ENCODE measurements at regions not wholly inside any gene's neighbourhood (a gene's known extent, or its start where the extent isn't known, plus 50 kb on each side); places are given as distances from the start of the nearest gene placed in this dataset.

DNA sequence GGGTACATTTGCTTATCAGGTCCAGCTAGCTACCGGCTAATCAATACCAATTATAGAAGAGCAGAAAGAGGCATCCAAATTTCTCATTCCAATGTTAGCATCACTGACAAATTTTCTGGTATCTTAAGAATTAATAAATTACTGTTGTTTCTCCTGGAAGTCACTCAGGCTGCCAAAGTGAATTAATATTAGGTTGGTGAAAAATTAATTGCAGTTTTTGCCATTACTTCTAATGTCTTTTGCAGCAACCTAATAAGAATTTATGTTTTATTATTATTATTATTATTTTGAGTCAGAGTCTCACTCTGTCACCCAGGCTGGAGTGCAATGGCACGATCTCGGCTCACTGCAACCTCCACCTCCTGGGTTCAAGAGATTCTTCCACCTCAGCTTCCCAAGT lies 979.9 kb downstream of the TYW1 start:
- Histone ChIP-seq H3K36me3 (no peaks in the 10 kb centered on the region), H3K27me3 (no peaks in the 10 kb centered on the region), H3K4me3 (replicated peaks in 1 of 3) (no peak overlapping the region), H3K4me1 (no peaks in the 10 kb centered on the region), H3K9me3 (no peaks in the 10 kb centered on the region), H3K27ac (no peak overlapping the region)
- no peak for DNase-seq
- no peak for TF ChIP-seq POLR2A (IDR thresholded peaks at IDR 0.05)
- TF ChIP-seq, protein P1, sequence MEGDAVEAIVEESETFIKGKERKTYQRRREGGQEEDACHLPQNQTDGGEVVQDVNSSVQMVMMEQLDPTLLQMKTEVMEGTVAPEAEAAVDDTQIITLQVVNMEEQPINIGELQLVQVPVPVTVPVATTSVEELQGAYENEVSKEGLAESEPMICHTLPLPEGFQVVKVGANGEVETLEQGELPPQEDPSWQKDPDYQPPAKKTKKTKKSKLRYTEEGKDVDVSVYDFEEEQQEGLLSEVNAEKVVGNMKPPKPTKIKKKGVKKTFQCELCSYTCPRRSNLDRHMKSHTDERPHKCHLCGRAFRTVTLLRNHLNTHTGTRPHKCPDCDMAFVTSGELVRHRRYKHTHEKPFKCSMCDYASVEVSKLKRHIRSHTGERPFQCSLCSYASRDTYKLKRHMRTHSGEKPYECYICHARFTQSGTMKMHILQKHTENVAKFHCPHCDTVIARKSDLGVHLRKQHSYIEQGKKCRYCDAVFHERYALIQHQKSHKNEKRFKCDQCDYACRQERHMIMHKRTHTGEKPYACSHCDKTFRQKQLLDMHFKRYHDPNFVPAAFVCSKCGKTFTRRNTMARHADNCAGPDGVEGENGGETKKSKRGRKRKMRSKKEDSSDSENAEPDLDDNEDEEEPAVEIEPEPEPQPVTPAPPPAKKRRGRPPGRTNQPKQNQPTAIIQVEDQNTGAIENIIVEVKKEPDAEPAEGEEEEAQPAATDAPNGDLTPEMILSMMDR (IDR thresholded peaks at IDR 0.05): no peak
- 94 to 96% methylated on average over 3 of the region's 3 CpGs for WGBS, 2 donors
- intact Hi-C loops (cut with DNase I): no loop called here

DNA sequence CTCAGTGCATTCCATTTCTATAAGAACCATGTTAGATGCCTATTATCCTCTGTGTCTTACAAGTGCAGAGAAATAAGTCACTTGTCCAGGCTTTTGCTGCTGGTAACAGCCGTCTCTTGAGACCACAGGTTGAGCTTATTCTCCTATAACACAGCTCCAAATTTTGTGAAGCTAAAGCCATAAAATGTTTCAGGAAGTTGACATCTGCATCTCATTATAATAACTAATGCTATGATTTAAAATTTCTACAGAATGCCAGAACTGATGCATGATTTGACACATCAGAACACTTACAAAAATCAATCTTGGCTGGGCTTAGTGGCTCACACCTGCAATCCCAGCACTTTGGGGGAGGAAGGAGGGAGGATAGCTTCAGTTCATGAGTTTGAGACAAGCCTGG lies 986.9 kb downstream of the TYW1 start:
- intact Hi-C loops (cut with DNase I): no loop called here
- Histone ChIP-seq H3K36me3 (no peaks in the 10 kb centered on the region), H3K27me3 (no peaks in the 10 kb centered on the region), H3K4me1 (no peaks in the 10 kb centered on the region), H3K9me3 (no peaks in the 10 kb centered on the region), H3K27ac (no peak overlapping the region), H3K4me3 (replicated peaks in 1 of 3) (no peak overlapping the region)
- WGBS, 2 donors: 69 to 81% methylated on average over 1 of the region's 1 CpG
- no peak for DNase-seq
- no peak for TF ChIP-seq POLR2A (IDR thresholded peaks at IDR 0.05)
- TF ChIP-seq, protein P1 (IDR thresholded peaks at IDR 0.05): no peak

DNA sequence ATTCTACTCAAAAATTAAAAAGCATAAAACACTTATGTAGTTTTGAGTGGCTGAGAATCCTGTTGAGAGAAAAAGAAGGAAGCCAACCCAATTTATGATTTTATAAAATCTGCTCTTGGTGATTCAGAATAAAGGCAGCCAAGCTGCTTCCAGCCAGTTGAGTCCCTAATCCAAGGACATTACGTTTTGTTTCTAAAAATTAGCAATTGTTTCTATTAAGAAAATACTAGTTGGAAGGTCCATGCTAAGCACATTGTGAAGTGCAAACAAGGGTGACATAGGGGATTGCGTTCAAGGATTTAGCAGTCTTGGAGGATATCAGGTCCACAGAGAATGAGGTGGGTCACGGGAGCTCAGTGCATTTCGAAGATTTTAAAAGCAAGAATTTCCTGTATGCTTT lies 987.7 kb downstream of the TYW1 start:
- no peaks in the 10 kb centered on the region for H3K4me1 ChIP-seq
- H3K27me3 ChIP-seq: no peaks in the 10 kb centered on the region
- no peak for DNase-seq
- intact Hi-C loops (cut with DNase I): no loop called here
- H3K36me3 ChIP-seq: no peaks in the 10 kb centered on the region
- WGBS, 2 donors: 77 to 81% methylated on average over 4 of the region's 4 CpGs
- no peak overlapping the region for H3K27ac ChIP-seq
- TF ChIP-seq POLR2A (IDR thresholded peaks at IDR 0.05): no peak
- TF ChIP-seq, protein P1 (IDR thresholded peaks at IDR 0.05): no peak
- H3K9me3 ChIP-seq: no peaks in the 10 kb centered on the region
- no peak overlapping the region for H3K4me3 ChIP-seq (replicated peaks in 1 of 3)

DNA sequence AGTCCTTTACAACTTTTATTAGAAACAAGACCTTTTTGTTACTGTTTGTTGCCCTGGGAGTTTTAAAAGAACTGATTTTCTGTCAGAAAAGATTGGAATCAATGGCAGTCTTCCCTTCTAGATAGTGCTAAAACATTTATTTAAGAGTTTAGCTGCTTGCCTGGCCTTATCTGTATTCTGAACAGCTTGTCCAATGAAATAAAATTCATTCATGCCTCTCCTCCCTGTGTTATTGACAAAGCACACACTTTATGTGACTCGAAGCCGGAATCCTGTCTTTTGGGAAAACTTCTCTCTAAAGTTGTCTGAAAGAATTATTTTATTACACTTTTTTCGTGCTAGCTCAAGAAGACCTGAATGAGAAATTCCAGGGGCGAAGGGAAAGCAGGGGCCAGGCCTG lies 992.5 kb downstream of the TYW1 start:
- Histone ChIP-seq H3K27ac (no peak overlapping the region), H3K4me1 (no peaks in the 10 kb centered on the region), H3K27me3 (no peaks in the 10 kb centered on the region), H3K4me3 (replicated peaks in 1 of 3) (no peak overlapping the region), H3K9me3 (no peaks in the 10 kb centered on the region), H3K36me3 (no peaks in the 10 kb centered on the region)
- intact Hi-C loops (cut with DNase I): no loop called here
- WGBS, 2 donors: 63 to 75% methylated on average over 4 of the region's 4 CpGs
- TF ChIP-seq, protein P1 (IDR thresholded peaks at IDR 0.05): no peak
- no peak for TF ChIP-seq POLR2A (IDR thresholded peaks at IDR 0.05)
- no peak for DNase-seq

DNA sequence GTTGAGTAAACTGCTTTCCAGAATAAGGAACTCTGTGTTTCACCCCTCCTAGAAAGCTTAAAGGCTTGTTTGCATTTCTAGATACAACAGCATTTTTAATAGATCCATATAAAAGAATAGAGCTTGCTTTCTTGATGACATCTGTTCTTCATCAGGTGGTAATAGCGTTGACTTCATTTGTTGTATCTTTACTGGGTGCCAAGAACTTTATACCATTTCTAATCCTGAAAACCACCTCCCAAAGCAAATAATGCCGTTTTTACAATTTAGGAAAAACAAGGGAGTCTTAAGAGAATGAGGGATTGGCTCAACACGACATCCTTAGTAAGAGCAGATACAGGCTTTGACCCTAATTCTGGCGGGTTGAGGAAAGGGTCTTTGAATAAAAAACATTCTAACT lies 993.4 kb downstream of the TYW1 start:
- Histone ChIP-seq H3K27ac (no peak overlapping the region), H3K27me3 (no peaks in the 10 kb centered on the region), H3K9me3 (no peaks in the 10 kb centered on the region), H3K36me3 (no peaks in the 10 kb centered on the region), H3K4me3 (replicated peaks in 1 of 3) (no peak overlapping the region), H3K4me1 (no peaks in the 10 kb centered on the region)
- WGBS, 2 donors: 72 to 75% methylated on average over 4 of the region's 4 CpGs
- TF ChIP-seq, protein P1 (IDR thresholded peaks at IDR 0.05): no peak
- TF ChIP-seq POLR2A (IDR thresholded peaks at IDR 0.05): no peak
- no peak for DNase-seq
- intact Hi-C loops (cut with DNase I): no loop called here
